Naive thymus-derived CD4-positive, alpha-beta T cell (primary cell): ENCODE measurements at regions not wholly inside any gene's neighbourhood (a gene's known extent, or its start where the extent isn't known, plus 50 kb on each side); places are given as distances from the start of the nearest gene placed in this dataset.
"Not testable (repeated sequence)": the region's sequence is repeated elsewhere in the genome, so short reads cannot be mapped to it uniquely, and the experiment has no call there.

ENCODE experiments used
- ATAC-seq: fragments of 150-1000 bp; cut with Tn5 transposase; 2 replicates; pipeline ENCODE4 v1.10.0; 2021; ENCODE audit warnings: mild to moderate bottlenecking, moderate library complexity
- CTCF ChIA-PET: fragments of 350-600 bp; sonication (Branson Sonifier 250); formaldehyde crosslinking; loops from one replicate; lab custom pipeline; 2021; ENCODE audit warnings: antibody characterized with exemption; lab: Charles Lee
- POLR2A ChIA-PET: fragments of 350-600 bp; sonication (Branson Sonifier 250); formaldehyde crosslinking; loops from one replicate; lab custom pipeline; 2021; ENCODE audit warnings: antibody characterized with exemption, inconsistent platforms; lab: Charles Lee
- DNase-seq, 9 donors: peaks; one replicate each; pipeline versions ENCODE4 v3.0.0 to v3.0.0-alpha.2; 2020 to 2022; ENCODE audit warnings: mixed read lengths in 1 of 9
- H3K27ac ChIP-seq: one replicate; pipeline ENCODE4 v1.7.0; 2013; ENCODE audit warnings: mild to moderate bottlenecking, low read depth, low read length, moderate library complexity
- H3K27me3 ChIP-seq, 2 donors: one replicate each; pipeline ENCODE4 v1.7.0; 2013; ENCODE audit warnings: low read length in 2 of 2, mild to moderate bottlenecking in 2 of 2, moderate library complexity in 2 of 2; ENCODE audit not compliant: control insufficient read depth in 2 of 2, insufficient read depth in 2 of 2
- H3K36me3 ChIP-seq, 3 experiments: 1 replicate in 2 of 3; 2 replicates in 1 of 3; pipeline ENCODE4 v1.7.0; 2013; ENCODE audit warnings: low read length in 3 of 3, mild to moderate bottlenecking in 3 of 3, moderate library complexity in 1 of 3; ENCODE audit not compliant: insufficient read depth in 3 of 3, control insufficient read depth in 2 of 3
- H3K4me1 ChIP-seq, 2 donors: one replicate each; pipeline ENCODE4 v1.7.0; 2013; ENCODE audit warnings: low read length in 2 of 2, mild to moderate bottlenecking in 2 of 2, moderate library complexity in 1 of 2; ENCODE audit not compliant: control insufficient read depth in 2 of 2, insufficient read depth in 2 of 2
- H3K4me3 ChIP-seq: 2 replicates; pipeline ENCODE4 v1.7.0; 2013; ENCODE audit warnings: mild to moderate bottlenecking, low read length
- H3K9me3 ChIP-seq, 3 experiments: 1 replicate in 2 of 3; 2 replicates in 1 of 3; pipeline ENCODE4 v1.7.0; 2013; ENCODE audit warnings: low read length in 3 of 3; ENCODE audit not compliant: control insufficient read depth in 2 of 3
- H3K27ac Mint-ChIP-seq, 9 donors: one replicate each; pipeline ENCODE4 v1.8.0; 2020 to 2022; ENCODE audit warnings: mixed read lengths in 9 of 9, mild to moderate bottlenecking in 8 of 9, moderate library complexity in 5 of 9, inconsistent platforms in 2 of 9
- H3K27me3 Mint-ChIP-seq, 5 donors: one replicate each; pipeline ENCODE4 v1.8.0; 2021 to 2022; ENCODE audit warnings: mixed read lengths in 5 of 5, mild to moderate bottlenecking in 1 of 5
- H3K36me3 Mint-ChIP-seq, 5 donors: one replicate each; pipeline ENCODE4 v1.8.0; 2020 to 2022; ENCODE audit warnings: mixed read lengths in 5 of 5, mild to moderate bottlenecking in 3 of 5, inconsistent platforms in 1 of 5
- H3K4me1 Mint-ChIP-seq, 7 donors: one replicate each; pipeline ENCODE4 v1.8.0; 2020 to 2022; ENCODE audit warnings: mixed read lengths in 7 of 7, mild to moderate bottlenecking in 3 of 7, inconsistent platforms in 1 of 7
- H3K4me3 Mint-ChIP-seq, 10 donors: one replicate each; pipeline ENCODE4 v1.8.0; 2020 to 2022; ENCODE audit warnings: mild to moderate bottlenecking in 10 of 10, mixed read lengths in 10 of 10, moderate library complexity in 6 of 10, inconsistent platforms in 2 of 10
- H3K9me3 Mint-ChIP-seq, 11 donors: one replicate each; pipeline ENCODE4 v1.8.0; 2020 to 2022; ENCODE audit warnings: mixed read lengths in 11 of 11, mild to moderate bottlenecking in 4 of 11, inconsistent platforms in 1 of 11, moderate library complexity in 1 of 11
- intact Hi-C, 2 donors: fragments of 100-400 bp; cut with micrococcal nuclease; formaldehyde crosslinking; loops; one replicate each; pipeline ENCODE4 v1.15.1; 2023

GRCh38 chr16:61465285-61465684, 571.0 kb downstream of the CDH8 start:
- Histone ChIP-seq H3K36me3 (no peaks in the 10 kb centered on the region), H3K4me3 (no peak overlapping the region), H3K4me1 (no peaks in the 10 kb centered on the region), H3K27ac (no peak overlapping the region), H3K27me3 (no peaks in the 10 kb centered on the region), H3K9me3 (no peaks in the 10 kb centered on the region)
- ATAC-seq (no peak), DNase-seq (no peak)
- Mint-ChIP-seq H3K27ac (no peak overlapping the region), H3K36me3 (peaks cover 0 to 3% (median 0%) of the 10 kb centered on the region in 5 donors), H3K27me3 (no peaks in the 10 kb centered on the region), H3K4me1 (no peaks in the 10 kb centered on the region), H3K9me3 (peaks cover 4 to 51% (median 16%) of the 10 kb centered on the region in 11 donors), H3K4me3 (no peak overlapping the region)
- intact Hi-C loops = no loop called here
- CTCF ChIA-PET = no interaction called here
- POLR2A ChIA-PET = no interaction called here

GRCh38 chr16:61460020-61460419, 576.2 kb downstream of the CDH8 start:
- no peak overlapping the region for H3K27ac Mint-ChIP-seq
- no peak for DNase-seq
- Histone ChIP-seq H3K27me3 (no peaks in the 10 kb centered on the region), H3K4me1 (no peaks in the 10 kb centered on the region), H3K4me3 (no peak overlapping the region), H3K9me3 (peaks cover 0 to 9% (median 0%) of the 10 kb centered on the region in 3 experiments), H3K27ac (no peak overlapping the region), H3K36me3 (no peaks in the 10 kb centered on the region)
- ChIA-PET CTCF (no interaction called here), POLR2A (no interaction called here)
- no peaks in the 10 kb centered on the region for H3K27me3 Mint-ChIP-seq
- intact Hi-C loops = no loop called here
- H3K4me3 Mint-ChIP-seq = no peak overlapping the region
- ATAC-seq = no peak
- no peaks in the 10 kb centered on the region for H3K36me3 Mint-ChIP-seq
- peaks cover 6 to 51% (median 21%) of the 10 kb centered on the region in 11 donors for H3K9me3 Mint-ChIP-seq
- H3K4me1 Mint-ChIP-seq = no peaks in the 10 kb centered on the region

DNA sequence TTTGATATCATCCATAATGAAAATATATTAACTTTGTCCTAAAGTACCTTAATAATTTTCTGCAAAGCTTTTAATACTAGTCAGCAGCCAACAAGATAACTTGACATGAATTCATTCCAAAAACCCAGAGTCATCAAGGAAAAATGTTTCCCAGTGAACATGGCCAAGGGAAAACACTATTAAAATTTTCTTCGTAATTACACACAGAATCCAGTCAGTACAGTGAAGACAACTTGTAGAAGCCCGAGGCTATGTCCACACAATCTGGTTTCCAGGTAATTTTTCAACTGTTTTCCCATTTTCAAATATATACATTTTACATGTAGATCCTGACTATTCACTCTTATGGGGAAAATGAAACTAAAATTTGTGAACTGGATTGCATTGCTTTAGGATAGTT, 600.9 kb downstream of the CDH8 start:
- Histone ChIP-seq H3K4me3 (no peak overlapping the region), H3K27me3 (no peaks in the 10 kb centered on the region), H3K27ac (no peak overlapping the region), H3K9me3 (no peaks in the 10 kb centered on the region), H3K36me3 (no peaks in the 10 kb centered on the region), H3K4me1 (no peaks in the 10 kb centered on the region)
- DNase-seq (no peak), ATAC-seq (no peak)
- H3K9me3 Mint-ChIP-seq = peaks cover 0 to 27% (median 7%) of the 10 kb centered on the region in 11 donors
- ChIA-PET POLR2A (no interaction called here), CTCF (no interaction called here)
- intact Hi-C loops = no loop called here
- H3K4me3 Mint-ChIP-seq = no peak overlapping the region
- no peak overlapping the region for H3K27ac Mint-ChIP-seq
- H3K4me1 Mint-ChIP-seq = no peaks in the 10 kb centered on the region
- no peaks in the 10 kb centered on the region for H3K27me3 Mint-ChIP-seq
- H3K36me3 Mint-ChIP-seq = peaks cover 0 to 5% (median 0%) of the 10 kb centered on the region in 5 donors

- H3K27me3 Mint-ChIP-seq = no peaks in the 10 kb centered on the region
- ChIA-PET CTCF (no interaction called here), POLR2A (no interaction called here)
- Histone ChIP-seq H3K27me3 (no peaks in the 10 kb centered on the region), H3K4me3 (no peak overlapping the region), H3K36me3 (no peaks in the 10 kb centered on the region), H3K27ac (no peak overlapping the region), H3K9me3 (no peaks in the 10 kb centered on the region), H3K4me1 (no peaks in the 10 kb centered on the region)
- H3K36me3 Mint-ChIP-seq = no peaks in the 10 kb centered on the region
- no peak for ATAC-seq
- intact Hi-C loops = no loop called here
- peaks cover 2 to 24% (median 9%) of the 10 kb centered on the region in 11 donors for H3K9me3 Mint-ChIP-seq
- H3K27ac Mint-ChIP-seq = no peak overlapping the region
- no peaks in the 10 kb centered on the region for H3K4me1 Mint-ChIP-seq
- no peak overlapping the region for H3K4me3 Mint-ChIP-seq
- DNase-seq = no peak
These were observed 603.8 kb downstream of the CDH8 start for GRCh38 chr16:61432421-61432820.

DNA sequence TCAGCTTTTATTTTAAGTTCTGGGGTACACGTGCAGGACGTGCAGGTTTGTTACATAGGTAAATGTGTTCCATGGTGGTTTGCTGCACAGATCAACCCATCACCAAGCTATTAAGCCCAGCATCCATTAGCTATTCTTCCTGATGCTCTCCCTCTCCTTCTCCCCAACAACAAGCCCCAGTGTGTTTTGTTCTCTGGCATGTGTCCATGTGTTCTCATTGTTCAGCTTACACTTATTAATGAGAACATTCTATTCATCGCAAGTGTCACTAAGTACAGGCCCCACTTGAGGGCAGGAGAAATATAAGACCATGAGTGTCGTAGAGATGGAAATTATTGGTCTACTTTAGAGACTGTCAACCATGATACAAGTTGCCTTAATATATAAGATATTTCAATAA, 615.1 kb downstream of the CDH8 start:
- H3K36me3 Mint-ChIP-seq = no peaks in the 10 kb centered on the region
- DNase-seq (no peak), ATAC-seq (no peak)
- peaks cover 3 to 32% (median 8%) of the 10 kb centered on the region in 11 donors for H3K9me3 Mint-ChIP-seq
- CTCF ChIA-PET = no interaction called here
- intact Hi-C loops = no loop called here
- H3K4me3 ChIP-seq = no peak overlapping the region
- H3K27me3 Mint-ChIP-seq = no peaks in the 10 kb centered on the region
- H3K4me3 Mint-ChIP-seq = no peak overlapping the region
- H3K27me3 ChIP-seq = no peaks in the 10 kb centered on the region
- H3K9me3 ChIP-seq = no peaks in the 10 kb centered on the region
- POLR2A ChIA-PET = no interaction called here
- H3K4me1 ChIP-seq = no peaks in the 10 kb centered on the region
- H3K4me1 Mint-ChIP-seq = no peaks in the 10 kb centered on the region
- H3K36me3 ChIP-seq = no peaks in the 10 kb centered on the region
- H3K27ac Mint-ChIP-seq = no peak overlapping the region
- no peak overlapping the region for H3K27ac ChIP-seq

DNA sequence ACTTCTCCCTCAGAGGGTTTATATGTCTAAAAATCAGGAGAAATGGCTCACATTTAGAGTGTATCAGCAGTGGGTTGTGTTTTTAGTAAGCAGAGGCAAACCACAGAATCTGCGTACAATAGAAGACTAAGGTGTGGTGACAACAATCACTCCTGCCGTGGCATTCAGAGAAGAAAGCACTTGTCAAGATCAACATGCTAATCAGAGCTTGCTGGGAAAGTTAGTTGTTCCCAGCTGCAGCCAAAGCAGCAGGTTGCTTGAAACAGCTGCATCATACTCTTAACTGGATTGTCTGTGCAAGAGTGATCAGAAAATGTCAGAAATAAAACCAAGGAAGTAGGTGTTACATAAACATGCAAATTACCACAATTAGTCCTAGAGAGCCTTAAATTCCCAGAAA, 616.4 kb downstream of the CDH8 start:
- Mint-ChIP-seq H3K27me3 (no peaks in the 10 kb centered on the region), H3K36me3 (no peaks in the 10 kb centered on the region), H3K4me3 (no peak overlapping the region), H3K4me1 (no peaks in the 10 kb centered on the region), H3K27ac (no peak overlapping the region), H3K9me3 (peaks cover 3 to 28% (median 6%) of the 10 kb centered on the region in 11 donors)
- Histone ChIP-seq H3K27me3 (no peaks in the 10 kb centered on the region), H3K36me3 (no peaks in the 10 kb centered on the region), H3K9me3 (no peaks in the 10 kb centered on the region), H3K4me3 (no peak overlapping the region), H3K4me1 (no peaks in the 10 kb centered on the region), H3K27ac (no peak overlapping the region)
- ATAC-seq (no peak), DNase-seq (no peak)
- POLR2A ChIA-PET = interaction anchor here (0.7 kb wide), 1 partner anchor 35 kb away, joined by 3 read pairs; no protein-coding TSS in a partner anchor
- CTCF ChIA-PET = no interaction called here
- intact Hi-C loops = no loop called here

- H3K4me3 ChIP-seq, CTCF ChIA-PET, POLR2A ChIA-PET, H3K27ac ChIP-seq, H3K36me3 Mint-ChIP-seq, intact Hi-C loops, H3K36me3 ChIP-seq, H3K9me3 ChIP-seq, H3K4me1 Mint-ChIP-seq, H3K4me1 ChIP-seq, H3K27me3 ChIP-seq, H3K4me3 Mint-ChIP-seq, ATAC-seq, H3K27ac Mint-ChIP-seq, H3K27me3 Mint-ChIP-seq, DNase-seq: not testable (repeated sequence)
- H3K9me3 Mint-ChIP-seq = peaks cover 0 to 28% (median 7%) of the 10 kb centered on the region in 11 donors
These were observed 617.4 kb downstream of the CDH8 start for GRCh38 chr16:61418802-61419201.
